Ishikawa (cell line): ENCODE measurements at regions not wholly inside any gene's neighbourhood (a gene's known extent, or its start where the extent isn't known, plus 50 kb on each side); places are given as distances from the start of the nearest gene placed in this dataset.

Source experiments
- CEBPB ChIP-seq: IDR thresholded peaks from 2 replicates; pipeline ENCODE4 v1.6.1; 2012
- CREB1 ChIP-seq: IDR thresholded peaks from 2 replicates; pipeline ENCODE4 v1.6.1; 2012; ENCODE audit warnings: low read depth
- EGR1 ChIP-seq: IDR thresholded peaks from 2 replicates; pipeline ENCODE4 v1.6.1; 2012
- EP300 ChIP-seq: IDR thresholded peaks from 2 replicates; pipeline ENCODE4 v1.6.1; 2012; ENCODE audit warnings: borderline replicate concordance
- FOXM1 ChIP-seq: IDR thresholded peaks from 2 replicates; pipeline ENCODE4 v1.6.1; 2012; ENCODE audit warnings: low read depth, borderline replicate concordance
- MAX ChIP-seq: IDR thresholded peaks from 2 replicates; pipeline ENCODE4 v1.6.1; 2012
- NFIC ChIP-seq: IDR thresholded peaks from 2 replicates; pipeline ENCODE4 v1.6.1; 2012
- RAD21 ChIP-seq: IDR thresholded peaks from 2 replicates; pipeline ENCODE4 v1.6.1; 2012; ENCODE audit warnings: low read depth
- REST ChIP-seq: IDR thresholded peaks from 2 replicates; pipeline ENCODE4 v1.6.1; 2012; ENCODE audit warnings: low read depth, mild to moderate bottlenecking
- TAF1 ChIP-seq: IDR thresholded peaks from 2 replicates; pipeline ENCODE4 v1.6.1; 2012; ENCODE audit warnings: low read depth, mild to moderate bottlenecking
- TCF12 ChIP-seq: IDR thresholded peaks from 2 replicates; pipeline ENCODE4 v1.6.1; 2012; ENCODE audit warnings: low read depth
- TEAD4 ChIP-seq: IDR thresholded peaks from 2 replicates; pipeline ENCODE4 v1.6.1; 2012
- USF1 ChIP-seq: IDR thresholded peaks from 2 replicates; pipeline ENCODE4 v1.6.1; 2012
- YY1 ChIP-seq: IDR thresholded peaks from 2 replicates; pipeline ENCODE4 v1.6.1; 2012; ENCODE audit warnings: low read depth
- ZBTB7A ChIP-seq: IDR thresholded peaks from 2 replicates; pipeline ENCODE4 v1.6.1; 2012; ENCODE audit warnings: low read depth

GRCh38 chr12:61291647-61292046 is 968.6 kb upstream of the USP15 start:
- no peak for TF ChIP-seq RAD21
- no peak for TF ChIP-seq MAX
- no peak for TF ChIP-seq EP300
- no peak for TF ChIP-seq FOXM1
- no peak for TF ChIP-seq USF1

GRCh38 chr12:61301817-61302216 is 958.4 kb upstream of the USP15 start:
- TF ChIP-seq REST (no peak), TCF12 (no peak), MAX (no peak), TEAD4 (no peak), YY1 (no peak), NFIC (no peak), EP300 (no peak), CEBPB (no peak), EGR1 (no peak), USF1 (no peak)

GRCh38 chr12:61302282-61302681 is 957.9 kb upstream of the USP15 start:
- TF ChIP-seq YY1 (no peak), CREB1 (no peak), CEBPB (no peak), RAD21 (no peak), TAF1 (no peak), USF1 (no peak), ZBTB7A (no peak), FOXM1 (no peak), EGR1 (no peak), MAX (no peak), NFIC (no peak), EP300 (no peak)

- TF ChIP-seq CEBPB (no peak), RAD21 (no peak), TAF1 (no peak), CREB1 (no peak), ZBTB7A (no peak), MAX (no peak), TEAD4 (no peak), NFIC (no peak), TCF12 (no peak), EGR1 (no peak), EP300 (no peak), USF1 (no peak), FOXM1 (no peak), REST (no peak), YY1 (no peak)
Measured at GRCh38 chr12:61308220-61308619, 952.0 kb upstream of the USP15 start.

- TF ChIP-seq EGR1, result no peak
- no peak for TF ChIP-seq CEBPB
- TF ChIP-seq MAX, result no peak
- no peak for TF ChIP-seq EP300
- TF ChIP-seq YY1, result no peak
- no peak for TF ChIP-seq REST
- no peak for TF ChIP-seq CREB1
Measured at GRCh38 chr12:61311413-61311812, 948.8 kb upstream of the USP15 start.
